H9 (cell line): ENCODE measurements at regions not wholly inside any gene's neighbourhood (a gene's known extent, or its start where the extent isn't known, plus 50 kb on each side); places are given as distances from the start of the nearest gene placed in this dataset.

Experiments used
- DNase-seq: peaks from one replicate; pipeline ENCODE4 v3.0.0-alpha.2; 2017
- H2AFZ ChIP-seq: one replicate; pipeline ENCODE4 v1.6.1; 2013; ENCODE audit warnings: mild to moderate bottlenecking, low read length, control low read depth, moderate library complexity
- H2AK5ac ChIP-seq: 2 replicates; pipeline ENCODE4 v1.6.1; 2013; ENCODE audit warnings: low read length, control low read depth, mixed read lengths; ENCODE audit not compliant: insufficient read length
- H2BK120ac ChIP-seq: one replicate; pipeline ENCODE4 v1.6.1; 2013; ENCODE audit warnings: low read depth, mild to moderate bottlenecking, low read length, control low read depth, inconsistent platforms; ENCODE audit not compliant: poor library complexity, severe bottlenecking
- H2BK12ac ChIP-seq: 2 replicates; pipeline ENCODE4 v1.6.1; 2013; ENCODE audit warnings: low read length, control low read depth, mixed read lengths, low read depth; ENCODE audit not compliant: insufficient read length
- H2BK15ac ChIP-seq: 2 replicates; pipeline ENCODE4 v1.6.1; 2013; ENCODE audit warnings: low read depth, low read length, control low read depth
- H2BK20ac ChIP-seq: one replicate; pipeline ENCODE4 v1.6.1; 2013; ENCODE audit warnings: low read depth, mild to moderate bottlenecking, low read length, control low read depth, inconsistent platforms; ENCODE audit not compliant: poor library complexity, severe bottlenecking
- H2BK5ac ChIP-seq: 2 replicates; pipeline ENCODE4 v1.6.1; 2013; ENCODE audit warnings: low read length, control low read depth, mixed read lengths; ENCODE audit not compliant: insufficient read length
- H3K14ac ChIP-seq: 2 replicates; pipeline ENCODE4 v1.6.1; 2013; ENCODE audit warnings: low read length, control low read depth; ENCODE audit not compliant: insufficient read depth
- H3K18ac ChIP-seq: 2 replicates; pipeline ENCODE4 v1.6.1; 2013; ENCODE audit warnings: low read depth, mild to moderate bottlenecking, mixed read lengths, low read length, control low read depth; ENCODE audit not compliant: insufficient read length
- H3K23ac ChIP-seq: 2 replicates; pipeline ENCODE4 v1.6.1; 2013; ENCODE audit warnings: low read length, control low read depth, mixed read lengths, low read depth; ENCODE audit not compliant: insufficient read length
- H3K23me2 ChIP-seq: 2 replicates; pipeline ENCODE4 v1.6.1; 2013; ENCODE audit warnings: low read depth, mild to moderate bottlenecking, mixed read lengths, low read length, control low read depth; ENCODE audit not compliant: insufficient read length, poor library complexity, severe bottlenecking
- H3K27ac ChIP-seq: 2 replicates; pipeline ENCODE4 v1.5.1; 2013; ENCODE audit warnings: low read length, control low read depth, mixed read lengths, low read depth; ENCODE audit not compliant: insufficient read length
- H3K27me3 ChIP-seq: 2 replicates; pipeline ENCODE4 v1.6.1; 2013; ENCODE audit warnings: low read length, control low read depth, inconsistent platforms; ENCODE audit not compliant: insufficient read depth
- H3K4ac ChIP-seq: 2 replicates; pipeline ENCODE4 v1.6.1; 2013; ENCODE audit warnings: low read depth, mild to moderate bottlenecking, control low read depth, inconsistent platforms, low read length, moderate library complexity
- H3K4me1 ChIP-seq: 2 replicates; pipeline ENCODE4 v1.6.1; 2013; ENCODE audit warnings: low read length, control low read depth, inconsistent platforms; ENCODE audit not compliant: insufficient read depth
- H3K4me2 ChIP-seq: 2 replicates; pipeline ENCODE4 v1.6.1; 2013; ENCODE audit warnings: low read length, control low read depth, mixed read lengths; ENCODE audit not compliant: insufficient read length, insufficient read depth
- H3K56ac ChIP-seq: 2 replicates; pipeline ENCODE4 v1.6.1; 2013; ENCODE audit warnings: low read depth, mild to moderate bottlenecking, mixed read lengths, low read length, control low read depth; ENCODE audit not compliant: insufficient read length
- H3K79me1 ChIP-seq: 2 replicates; pipeline ENCODE4 v1.6.1; 2013; ENCODE audit warnings: low read depth, mild to moderate bottlenecking, moderate library complexity, low read length, control low read depth, inconsistent platforms; ENCODE audit not compliant: insufficient read depth, poor library complexity, severe bottlenecking
- H3K79me2 ChIP-seq: 2 replicates; pipeline ENCODE4 v1.6.1; 2013; ENCODE audit warnings: low read length, control low read depth, inconsistent platforms; ENCODE audit not compliant: insufficient read depth
- H3K9ac ChIP-seq: 2 replicates; pipeline ENCODE4 v1.6.1; 2013; ENCODE audit warnings: low read length, control low read depth, mixed read lengths; ENCODE audit not compliant: insufficient read length; ENCODE audit errors: extremely low read depth
- H3K9me3 ChIP-seq: one replicate; pipeline ENCODE4 v1.6.1; 2013; ENCODE audit warnings: low read depth, low read length, inconsistent platforms; ENCODE audit not compliant: control insufficient read depth
- H3T11ph ChIP-seq: one replicate; pipeline ENCODE4 v1.6.1; 2013; ENCODE audit warnings: mild to moderate bottlenecking, low read length, control low read depth, inconsistent platforms
- H4K20me1 ChIP-seq: one replicate; pipeline ENCODE4 v1.6.1; 2013; ENCODE audit not compliant: control insufficient read depth, insufficient read length, insufficient read depth
- H4K5ac ChIP-seq: 2 replicates; pipeline ENCODE4 v1.6.1; 2013; ENCODE audit warnings: low read depth, mild to moderate bottlenecking, mixed read lengths, low read length, control low read depth; ENCODE audit not compliant: insufficient read length
- H4K8ac ChIP-seq: replicated peaks from 2 replicates; pipeline ENCODE4 v1.6.1; 2013; ENCODE audit warnings: low read length, control low read depth, mixed read lengths, low read depth; ENCODE audit not compliant: insufficient read length
- H4K91ac ChIP-seq: 2 replicates; pipeline ENCODE4 v1.6.1; 2013; ENCODE audit warnings: low read depth, mild to moderate bottlenecking, moderate library complexity, mixed read lengths, low read length, control low read depth; ENCODE audit not compliant: insufficient read length
- H3K27ac Mint-ChIP-seq, 3 experiments: 2 replicates in 2 of 3; 3 replicates in 1 of 3; pipeline ENCODE4 v1.8.0; 2020 to 2021; ENCODE audit warnings: mixed read lengths in 3 of 3, mild to moderate bottlenecking in 1 of 3, moderate library complexity in 1 of 3
- H3K27me3 Mint-ChIP-seq: 2 replicates; pipeline ENCODE4 v1.8.0; 2021; ENCODE audit warnings: low read depth, mild to moderate bottlenecking, moderate library complexity, mixed read lengths
- H3K36me3 Mint-ChIP-seq, 3 experiments: 2 replicates in 2 of 3; 3 replicates in 1 of 3; pipeline ENCODE4 v1.8.0; 2020 to 2021; ENCODE audit warnings: low read depth in 3 of 3, mixed read lengths in 3 of 3; ENCODE audit not compliant: insufficient read depth in 1 of 3
- H3K4me1 Mint-ChIP-seq, 2 experiments: 2 replicates each; pipeline ENCODE4 v1.8.0; 2020; ENCODE audit warnings: mixed read lengths in 2 of 2
- H3K4me3 Mint-ChIP-seq, 2 experiments: 2 replicates in 1 of 2; 3 replicates in 1 of 2; pipeline ENCODE4 v1.8.0; 2020 to 2021; ENCODE audit warnings: mild to moderate bottlenecking in 2 of 2, mixed read lengths in 2 of 2, moderate library complexity in 1 of 2
- H3K9me3 Mint-ChIP-seq, 2 experiments: 2 replicates in 1 of 2; 3 replicates in 1 of 2; pipeline ENCODE4 v1.8.0; 2020; ENCODE audit warnings: mild to moderate bottlenecking in 2 of 2, mixed read lengths in 2 of 2, moderate library complexity in 1 of 2
- WGBS: extraction: QIAGEN DNeasy Blood & Tissue Kit; methylation state at CpG from one replicate; pipeline ENCODE4 v1.1.7; 2013; ENCODE audit warnings: missing lambda C conversion rate, low lambda C conversion rate, mixed read lengths; ENCODE audit not compliant: insufficient read length; ENCODE audit errors: extremely low coverage; 5-methylcytosine and 5-hydroxymethylcytosine counted together
- TF ChIP-seq, protein P1 (sequence below): fragments of 200-600 bp; sonication (generic); conservative IDR thresholded peaks from 3 replicates; pipeline ENCODE4 v1.8.0; 2021; ENCODE audit warnings: antibody characterized with exemption, mild to moderate bottlenecking

GRCh38 chr7:134367956-134368749 lies 51.4 kb upstream of the SLC35B4 start:
- Histone ChIP-seq H3K9ac (no peak overlapping the region), H3K23me2 (no peaks in the 10 kb centered on the region), H3K9me3 (no peaks in the 10 kb centered on the region), H3K79me1 (no peaks in the 10 kb centered on the region), H3K14ac (no peak overlapping the region), H2BK15ac (no peak overlapping the region), H3K4me2 (no peak overlapping the region), H3K18ac (no peak overlapping the region), H3K27ac (no peak overlapping the region), H3K56ac (no peak overlapping the region), H3K4me1 (no peaks in the 10 kb centered on the region), H3T11ph (no peak overlapping the region), H3K23ac (no peak overlapping the region), H4K8ac (no peak overlapping the region), H2BK5ac (no peak overlapping the region), H3K27me3 (no peaks in the 10 kb centered on the region), H4K20me1 (no peaks in the 10 kb centered on the region), H2AK5ac (no peak overlapping the region), H2BK20ac (no peak overlapping the region), H3K79me2 (no peaks in the 10 kb centered on the region), H3K4ac (no peak overlapping the region), H2AFZ (no peak overlapping the region), H2BK12ac (no peak overlapping the region), H4K5ac (no peak overlapping the region), H2BK120ac (no peak overlapping the region), H4K91ac (no peak overlapping the region)
- H3K27ac Mint-ChIP-seq, result no peak overlapping the region
- H3K4me1 Mint-ChIP-seq, result no peaks in the 10 kb centered on the region
- no peaks in the 10 kb centered on the region; a peak in 1 of 5 replicates for H3K9me3 Mint-ChIP-seq
- no peak overlapping the region for H3K4me3 Mint-ChIP-seq
- TF ChIP-seq, protein P1, sequence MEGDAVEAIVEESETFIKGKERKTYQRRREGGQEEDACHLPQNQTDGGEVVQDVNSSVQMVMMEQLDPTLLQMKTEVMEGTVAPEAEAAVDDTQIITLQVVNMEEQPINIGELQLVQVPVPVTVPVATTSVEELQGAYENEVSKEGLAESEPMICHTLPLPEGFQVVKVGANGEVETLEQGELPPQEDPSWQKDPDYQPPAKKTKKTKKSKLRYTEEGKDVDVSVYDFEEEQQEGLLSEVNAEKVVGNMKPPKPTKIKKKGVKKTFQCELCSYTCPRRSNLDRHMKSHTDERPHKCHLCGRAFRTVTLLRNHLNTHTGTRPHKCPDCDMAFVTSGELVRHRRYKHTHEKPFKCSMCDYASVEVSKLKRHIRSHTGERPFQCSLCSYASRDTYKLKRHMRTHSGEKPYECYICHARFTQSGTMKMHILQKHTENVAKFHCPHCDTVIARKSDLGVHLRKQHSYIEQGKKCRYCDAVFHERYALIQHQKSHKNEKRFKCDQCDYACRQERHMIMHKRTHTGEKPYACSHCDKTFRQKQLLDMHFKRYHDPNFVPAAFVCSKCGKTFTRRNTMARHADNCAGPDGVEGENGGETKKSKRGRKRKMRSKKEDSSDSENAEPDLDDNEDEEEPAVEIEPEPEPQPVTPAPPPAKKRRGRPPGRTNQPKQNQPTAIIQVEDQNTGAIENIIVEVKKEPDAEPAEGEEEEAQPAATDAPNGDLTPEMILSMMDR, result no peak
- no CpG with 5 or more reads among the region's 5 CpGs for WGBS
- no peak for DNase-seq
- no peaks in the 10 kb centered on the region; a peak in 1 of 7 replicates for H3K36me3 Mint-ChIP-seq
- peaks cover 15% of the 10 kb centered on the region for H3K27me3 Mint-ChIP-seq
